ENCODE measurements at regions not wholly inside any gene's neighbourhood (a gene's known extent, or its start where the extent isn't known, plus 50 kb on each side); places are given as distances from the start of the nearest gene placed in this dataset.
A peak's percentile ranks its signal among the peaks of the same experiment; 100 is the strongest.

DNA sequence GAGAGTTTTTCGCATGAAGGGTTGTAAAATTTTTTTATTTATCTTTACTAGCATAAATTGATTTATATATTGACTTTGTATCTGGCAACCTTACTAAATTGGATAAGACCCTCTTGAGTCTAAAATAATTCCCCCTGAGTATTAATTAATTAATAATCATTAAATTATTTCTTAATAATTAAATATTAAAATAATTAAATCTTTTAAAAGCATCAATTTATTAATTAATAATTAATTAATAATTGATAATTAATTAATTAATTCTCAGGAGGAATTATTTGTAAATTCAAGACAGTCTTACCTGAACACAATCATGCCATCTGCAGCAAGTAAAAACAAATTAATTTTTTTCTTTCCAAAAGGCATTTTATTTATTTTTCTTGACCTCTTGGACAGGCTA, 370.4 kb upstream of the PTPRD start:
- DNase-seq (no peak), FAIRE-seq (peak; percentile 62)
- Histone ChIP-seq H3K9ac (ENCODE audit: low read length in 3 of 3) (no peak overlapping the region), H3K9me3 (ENCODE audit: control insufficient read depth in 2 of 3, insufficient read depth in 1 of 3, low read length in 3 of 3) (no peaks in the 10 kb centered on the region), H3K36me3 (ENCODE audit: control insufficient read depth in 2 of 3, insufficient read depth in 3 of 3, low read length in 3 of 3) (no peaks in the 10 kb centered on the region), H3K27me3 (ENCODE audit: control insufficient read depth, insufficient read depth, low read length) (no peaks in the 10 kb centered on the region), H3K4me1 (ENCODE audit: control insufficient read depth in 2 of 3, insufficient read depth in 2 of 3, low read depth in 1 of 3, low read length in 3 of 3) (no peaks in the 10 kb centered on the region), H3K27ac (ENCODE audit: low read depth in 2 of 2, low read length in 2 of 2) (no peak overlapping the region), H3K4me3 (ENCODE audit: low read length in 3 of 3) (no peak overlapping the region)
- TF ChIP-seq, protein P1, sequence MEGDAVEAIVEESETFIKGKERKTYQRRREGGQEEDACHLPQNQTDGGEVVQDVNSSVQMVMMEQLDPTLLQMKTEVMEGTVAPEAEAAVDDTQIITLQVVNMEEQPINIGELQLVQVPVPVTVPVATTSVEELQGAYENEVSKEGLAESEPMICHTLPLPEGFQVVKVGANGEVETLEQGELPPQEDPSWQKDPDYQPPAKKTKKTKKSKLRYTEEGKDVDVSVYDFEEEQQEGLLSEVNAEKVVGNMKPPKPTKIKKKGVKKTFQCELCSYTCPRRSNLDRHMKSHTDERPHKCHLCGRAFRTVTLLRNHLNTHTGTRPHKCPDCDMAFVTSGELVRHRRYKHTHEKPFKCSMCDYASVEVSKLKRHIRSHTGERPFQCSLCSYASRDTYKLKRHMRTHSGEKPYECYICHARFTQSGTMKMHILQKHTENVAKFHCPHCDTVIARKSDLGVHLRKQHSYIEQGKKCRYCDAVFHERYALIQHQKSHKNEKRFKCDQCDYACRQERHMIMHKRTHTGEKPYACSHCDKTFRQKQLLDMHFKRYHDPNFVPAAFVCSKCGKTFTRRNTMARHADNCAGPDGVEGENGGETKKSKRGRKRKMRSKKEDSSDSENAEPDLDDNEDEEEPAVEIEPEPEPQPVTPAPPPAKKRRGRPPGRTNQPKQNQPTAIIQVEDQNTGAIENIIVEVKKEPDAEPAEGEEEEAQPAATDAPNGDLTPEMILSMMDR (IDR thresholded peaks at IDR 0.05; ENCODE audit: borderline replicate concordance, extremely low read depth, insufficient read depth), result no peak
- intact Hi-C loops (cut with DNase I), result no loop called here

GRCh38 chr9:10999646-11000045, 386.8 kb upstream of the PTPRD start:
- DNase-seq (no peak), FAIRE-seq (no peak)
- intact Hi-C loops (cut with DNase I), result no loop called here
- H3K27ac ChIP-seq (ENCODE audit: low read depth in 2 of 2, low read length in 2 of 2), result no peak overlapping the region
- no peaks in the 10 kb centered on the region for H3K4me1 ChIP-seq (ENCODE audit: control insufficient read depth in 2 of 3, insufficient read depth in 2 of 3, low read depth in 1 of 3, low read length in 3 of 3)
- no peaks in the 10 kb centered on the region for H3K9me3 ChIP-seq (ENCODE audit: control insufficient read depth in 2 of 3, insufficient read depth in 1 of 3, low read length in 3 of 3)
- no peaks in the 10 kb centered on the region for H3K27me3 ChIP-seq (ENCODE audit: control insufficient read depth, insufficient read depth, low read length)
- H3K36me3 ChIP-seq (ENCODE audit: control insufficient read depth in 2 of 3, insufficient read depth in 3 of 3, low read length in 3 of 3), result no peaks in the 10 kb centered on the region
- H3K4me3 ChIP-seq (ENCODE audit: low read length in 3 of 3), result no peak overlapping the region
- TF ChIP-seq, protein P1 (IDR thresholded peaks at IDR 0.05; ENCODE audit: borderline replicate concordance, extremely low read depth, insufficient read depth), result no peak
- H3K9ac ChIP-seq (ENCODE audit: low read length in 3 of 3), result no peak overlapping the region

DNA sequence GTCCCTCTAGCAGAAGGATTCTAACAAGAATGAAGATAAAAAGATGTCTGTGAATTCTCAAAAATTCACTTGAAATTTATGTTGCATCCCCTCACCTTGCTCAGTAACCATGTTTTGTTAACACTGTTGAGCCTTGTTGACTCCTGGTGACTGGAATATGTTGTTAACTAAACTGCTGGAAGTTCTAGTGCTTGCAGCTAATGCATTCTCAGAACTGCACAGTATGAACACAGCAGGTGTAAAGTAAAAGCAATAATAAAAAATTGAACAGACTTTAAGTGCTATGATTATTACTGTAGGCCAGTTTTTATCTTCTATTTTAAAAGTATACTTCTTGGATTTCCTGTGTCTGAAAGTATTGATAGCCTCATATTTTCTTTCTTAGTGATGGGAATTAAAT, 388.7 kb upstream of the PTPRD start:
- TF ChIP-seq, protein P1 (IDR thresholded peaks at IDR 0.05; ENCODE audit: borderline replicate concordance, extremely low read depth, insufficient read depth), result no peak
- Histone ChIP-seq H3K4me1 (ENCODE audit: control insufficient read depth in 2 of 3, insufficient read depth in 2 of 3, low read depth in 1 of 3, low read length in 3 of 3) (no peaks in the 10 kb centered on the region), H3K27me3 (ENCODE audit: control insufficient read depth, insufficient read depth, low read length) (no peaks in the 10 kb centered on the region), H3K27ac (ENCODE audit: low read depth in 2 of 2, low read length in 2 of 2) (no peak overlapping the region), H3K36me3 (ENCODE audit: control insufficient read depth in 2 of 3, insufficient read depth in 3 of 3, low read length in 3 of 3) (no peaks in the 10 kb centered on the region), H3K9me3 (ENCODE audit: control insufficient read depth in 2 of 3, insufficient read depth in 1 of 3, low read length in 3 of 3) (no peaks in the 10 kb centered on the region), H3K4me3 (ENCODE audit: low read length in 3 of 3) (no peak overlapping the region), H3K9ac (ENCODE audit: low read length in 3 of 3) (no peak overlapping the region)
- DNase-seq, result no peak
- intact Hi-C loops (cut with DNase I), result no loop called here
- no peak for FAIRE-seq

- no peak for FAIRE-seq
- TF ChIP-seq, protein P1 (IDR thresholded peaks at IDR 0.05; ENCODE audit: borderline replicate concordance, extremely low read depth, insufficient read depth), result no peak
- H3K4me1 ChIP-seq (ENCODE audit: control insufficient read depth in 2 of 3, insufficient read depth in 2 of 3, low read depth in 1 of 3, low read length in 3 of 3), result no peaks in the 10 kb centered on the region
- H3K27me3 ChIP-seq (ENCODE audit: control insufficient read depth, insufficient read depth, low read length), result no peaks in the 10 kb centered on the region
- no peak overlapping the region for H3K27ac ChIP-seq (ENCODE audit: low read depth in 2 of 2, low read length in 2 of 2)
- H3K36me3 ChIP-seq (ENCODE audit: control insufficient read depth in 2 of 3, insufficient read depth in 3 of 3, low read length in 3 of 3), result no peaks in the 10 kb centered on the region
- H3K4me3 ChIP-seq (ENCODE audit: low read length in 3 of 3), result no peak overlapping the region
- intact Hi-C loops (cut with DNase I), result no loop called here
- DNase-seq, result no peak
- H3K9me3 ChIP-seq (ENCODE audit: control insufficient read depth in 2 of 3, insufficient read depth in 1 of 3, low read length in 3 of 3), result no peaks in the 10 kb centered on the region
- H3K9ac ChIP-seq (ENCODE audit: low read length in 3 of 3), result no peak overlapping the region
These were observed 389.9 kb upstream of the PTPRD start for GRCh38 chr9:11002705-11003104.

Data from kidney (tissue), 13 donors.